GM12873 (cell line): ENCODE measurements at regions not wholly inside any gene's neighbourhood (a gene's known extent, or its start where the extent isn't known, plus 50 kb on each side); places are given as distances from the start of the nearest gene placed in this dataset.

Source experiments
- CTCF ChIP-seq: IDR thresholded peaks from 2 replicates; pipeline ENCODE4 v1.5.1; 2012; ENCODE audit warnings: low read depth, mild to moderate bottlenecking, moderate library complexity, low read length, control low read depth; ENCODE audit not compliant: insufficient read depth; ENCODE audit errors: missing control alignments

- TF ChIP-seq CTCF: no peak
Measured at GRCh38 chr7:149565096-149565382, 67.4 kb upstream of the ZNF746 start.

GRCh38 chr7:149564340-149565095, 66.9 kb upstream of the ZNF746 start:
- no peak for TF ChIP-seq CTCF

- no peak for TF ChIP-seq CTCF
Measured at GRCh38 chr7:149562602-149563001, 65.0 kb upstream of the ZNF746 start.

DNA sequence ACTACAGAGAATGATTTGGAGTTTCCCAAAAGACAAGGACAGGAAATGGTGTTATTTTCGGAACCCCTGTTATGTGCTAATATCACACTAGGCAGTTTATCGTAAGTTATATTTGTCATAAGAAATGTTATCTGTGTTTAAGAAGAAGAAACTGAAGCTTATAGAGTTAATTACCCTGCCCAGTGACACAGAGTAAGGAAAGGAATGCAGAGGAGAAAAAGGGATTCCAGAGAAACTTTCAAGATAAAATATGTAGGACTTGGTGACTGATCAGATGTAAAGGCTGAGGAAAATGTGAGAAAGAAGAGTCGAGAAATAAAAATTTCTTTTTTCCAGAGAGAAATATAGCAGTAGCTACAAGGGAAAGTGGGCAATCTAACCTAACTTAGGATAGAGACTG, 63.5 kb upstream of the ZNF746 start:
- no peak for TF ChIP-seq CTCF

- TF ChIP-seq CTCF: no peak
Measured at GRCh38 chr7:149559711-149560110, 62.1 kb upstream of the ZNF746 start.

DNA sequence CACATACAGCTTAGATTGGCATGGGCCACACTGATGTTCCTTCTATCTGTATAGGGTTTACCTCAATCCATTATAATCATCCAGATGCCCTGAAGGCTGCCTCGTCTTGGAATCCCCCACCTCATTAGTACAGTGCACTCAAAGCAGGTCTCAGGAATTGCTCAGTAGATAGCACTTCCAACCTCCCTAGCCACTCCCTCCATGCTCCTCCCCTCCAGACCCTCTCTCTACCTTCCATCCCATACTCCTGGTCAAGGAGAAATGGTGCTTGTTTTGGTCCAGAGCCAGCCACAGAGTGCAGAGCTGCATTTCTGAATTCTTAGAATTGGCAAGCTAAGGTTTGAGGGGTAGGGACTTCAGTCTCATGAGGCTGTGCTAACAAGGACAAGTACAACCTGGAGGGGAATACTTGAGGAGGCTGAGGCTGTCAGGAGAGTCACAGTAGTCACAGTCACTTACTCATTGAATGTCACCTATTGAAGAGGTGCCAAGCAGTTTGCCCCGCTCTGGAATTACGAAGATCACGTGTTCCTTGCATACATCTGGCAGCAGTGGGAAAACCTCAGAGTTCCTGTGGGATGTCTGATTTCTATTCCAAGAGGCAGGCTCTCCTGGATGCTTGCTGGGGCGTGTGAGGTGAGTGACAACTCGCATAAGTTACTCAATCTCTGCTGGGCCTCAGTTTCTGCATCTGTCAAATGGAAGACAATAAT, 60.7 kb upstream of the ZNF746 start:
- no peak for TF ChIP-seq CTCF

DNA sequence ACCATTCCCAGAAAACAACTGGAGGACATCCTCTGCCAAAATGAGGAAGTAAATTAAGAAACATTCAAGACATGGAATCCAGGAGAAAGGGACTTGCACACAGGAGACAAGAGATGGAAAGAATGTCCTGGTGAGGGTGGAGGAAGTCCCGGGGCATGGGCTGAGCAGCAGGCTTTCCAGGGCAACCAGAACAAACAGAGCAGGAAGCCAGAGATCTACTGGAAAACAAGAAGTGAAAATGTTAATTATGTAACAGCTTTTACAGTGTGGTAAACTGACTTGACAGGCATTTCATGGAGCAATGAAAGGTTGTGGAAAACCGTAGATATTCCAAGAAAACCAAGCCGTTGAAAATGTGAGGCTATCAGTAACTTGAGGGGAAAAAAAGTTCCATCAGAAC, 55.2 kb upstream of the ZNF746 start:
- no peak for TF ChIP-seq CTCF
